BE2C (cell line): ENCODE measurements at regions not wholly inside any gene's neighbourhood (a gene's known extent, or its start where the extent isn't known, plus 50 kb on each side); places are given as distances from the start of the nearest gene placed in this dataset.

Source experiments
- DNase-seq: peaks from one replicate; pipeline ENCODE4 v3.0.0-alpha.2; 2020
- H3K27me3 ChIP-seq: fragments of 250-450 bp; sonication (Bioruptor Pico); 2 replicates; pipeline ENCODE4 v1.5.1; 2020; ENCODE audit warnings: mild to moderate bottlenecking
- H3K36me3 ChIP-seq: fragments of 250-450 bp; sonication (Bioruptor Pico); 2 replicates; pipeline ENCODE4 v1.5.1; 2020; ENCODE audit warnings: mild to moderate bottlenecking
- H3K4me1 ChIP-seq: fragments of 250-450 bp; sonication (Bioruptor Pico); 2 replicates; pipeline ENCODE4 v1.5.1; 2020
- H3K4me3 ChIP-seq: 2 replicates; pipeline ENCODE4 v1.5.1; 2011; ENCODE audit warnings: low read depth, low read length
- H3K9me3 ChIP-seq: fragments of 250-450 bp; sonication (Bioruptor Pico); 2 replicates; pipeline ENCODE4 v1.5.1; 2020
- TF ChIP-seq, protein P1 (sequence below): IDR thresholded peaks from 2 replicates; pipeline ENCODE4 v1.5.1; 2012; ENCODE audit warnings: mild to moderate bottlenecking, low read depth, low read length

DNA sequence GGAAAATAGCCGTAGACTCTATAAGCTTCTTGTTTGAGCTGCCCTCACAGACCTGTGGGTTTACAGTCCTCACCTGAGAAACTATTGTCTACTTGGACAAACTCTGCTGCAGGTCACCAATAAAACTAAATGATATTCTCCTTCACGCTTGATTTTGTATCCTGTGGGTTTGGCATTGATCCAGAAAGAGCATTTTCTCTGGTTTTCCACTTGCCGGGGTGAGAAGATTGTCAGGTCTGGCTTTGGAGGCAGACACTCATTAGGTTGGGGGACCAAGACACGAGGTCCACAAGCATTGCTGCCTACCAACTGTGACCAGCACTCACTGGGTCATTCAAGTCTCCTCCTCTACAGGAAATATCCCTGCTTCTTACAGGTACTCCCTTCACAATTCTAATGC lies 68.5 kb downstream of the CDC14C start:
- no peak for DNase-seq

DNA sequence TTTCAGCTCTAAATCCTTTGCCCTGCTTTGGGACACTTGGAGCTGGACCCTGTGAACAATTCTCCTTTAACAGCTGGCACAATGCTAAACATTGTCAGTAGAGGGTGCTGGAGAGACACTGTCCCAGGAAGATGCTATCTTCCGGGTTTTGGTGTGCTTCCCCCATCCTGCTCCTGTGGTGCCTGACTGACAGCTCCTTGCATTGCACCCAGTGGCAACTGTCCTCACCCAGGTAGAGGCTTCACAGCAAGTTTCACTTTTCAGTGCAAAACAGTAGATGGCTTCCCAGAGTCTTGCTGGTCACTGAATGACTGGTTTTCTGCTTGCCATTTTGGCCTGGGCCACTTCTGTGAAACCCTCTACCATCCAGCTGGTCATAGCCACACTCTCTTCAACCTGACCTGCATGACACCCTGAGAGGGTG lies 77.3 kb downstream of the CDC14C start:
- no peak overlapping the region for H3K4me3 ChIP-seq
- TF ChIP-seq, protein P1, sequence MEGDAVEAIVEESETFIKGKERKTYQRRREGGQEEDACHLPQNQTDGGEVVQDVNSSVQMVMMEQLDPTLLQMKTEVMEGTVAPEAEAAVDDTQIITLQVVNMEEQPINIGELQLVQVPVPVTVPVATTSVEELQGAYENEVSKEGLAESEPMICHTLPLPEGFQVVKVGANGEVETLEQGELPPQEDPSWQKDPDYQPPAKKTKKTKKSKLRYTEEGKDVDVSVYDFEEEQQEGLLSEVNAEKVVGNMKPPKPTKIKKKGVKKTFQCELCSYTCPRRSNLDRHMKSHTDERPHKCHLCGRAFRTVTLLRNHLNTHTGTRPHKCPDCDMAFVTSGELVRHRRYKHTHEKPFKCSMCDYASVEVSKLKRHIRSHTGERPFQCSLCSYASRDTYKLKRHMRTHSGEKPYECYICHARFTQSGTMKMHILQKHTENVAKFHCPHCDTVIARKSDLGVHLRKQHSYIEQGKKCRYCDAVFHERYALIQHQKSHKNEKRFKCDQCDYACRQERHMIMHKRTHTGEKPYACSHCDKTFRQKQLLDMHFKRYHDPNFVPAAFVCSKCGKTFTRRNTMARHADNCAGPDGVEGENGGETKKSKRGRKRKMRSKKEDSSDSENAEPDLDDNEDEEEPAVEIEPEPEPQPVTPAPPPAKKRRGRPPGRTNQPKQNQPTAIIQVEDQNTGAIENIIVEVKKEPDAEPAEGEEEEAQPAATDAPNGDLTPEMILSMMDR: peak; percentile 65
- no peaks in the 10 kb centered on the region for H3K36me3 ChIP-seq
- no peaks in the 10 kb centered on the region for H3K27me3 ChIP-seq
- DNase-seq: peak; percentile 25
- H3K9me3 ChIP-seq: no peaks in the 10 kb centered on the region
- H3K4me1 ChIP-seq: no peaks in the 10 kb centered on the region

More for the DNA sequence above, 68.5 kb downstream of the CDC14C start:
- TF ChIP-seq, protein P1: no peak
- no peaks in the 10 kb centered on the region for H3K36me3 ChIP-seq
- no peak overlapping the region for H3K4me3 ChIP-seq
- no peaks in the 10 kb centered on the region for H3K27me3 ChIP-seq
- H3K4me1 ChIP-seq: no peaks in the 10 kb centered on the region
- no peaks in the 10 kb centered on the region for H3K9me3 ChIP-seq

DNA sequence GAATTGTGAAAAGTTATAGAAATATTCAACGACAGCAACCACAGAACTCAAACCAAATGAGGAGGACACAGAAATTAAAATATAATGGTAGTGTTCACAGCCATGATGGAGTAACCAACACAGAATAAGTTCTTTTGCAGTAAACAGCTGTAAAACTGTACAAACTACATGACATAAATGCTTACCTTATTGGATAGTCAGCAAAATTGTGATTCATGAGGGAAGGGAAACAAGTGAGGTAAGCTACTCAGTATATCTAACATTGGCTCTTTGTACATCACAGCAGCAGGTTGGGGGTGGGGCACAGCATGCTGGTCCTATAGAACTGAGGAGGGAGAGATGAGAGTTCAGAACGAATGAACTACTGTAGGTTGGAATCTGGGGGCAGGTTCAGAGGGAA lies 86.4 kb downstream of the CDC14C start:
- H3K27me3 ChIP-seq: no peaks in the 10 kb centered on the region
- TF ChIP-seq, protein P1: no peak
- no peak overlapping the region for H3K4me3 ChIP-seq
- H3K36me3 ChIP-seq: no peaks in the 10 kb centered on the region
- DNase-seq: no peak
- H3K4me1 ChIP-seq: no peaks in the 10 kb centered on the region
- H3K9me3 ChIP-seq: 0 out of 2 replicates have a peak, but pooled peaks cover 4% of the 10 kb centered on the region

DNA sequence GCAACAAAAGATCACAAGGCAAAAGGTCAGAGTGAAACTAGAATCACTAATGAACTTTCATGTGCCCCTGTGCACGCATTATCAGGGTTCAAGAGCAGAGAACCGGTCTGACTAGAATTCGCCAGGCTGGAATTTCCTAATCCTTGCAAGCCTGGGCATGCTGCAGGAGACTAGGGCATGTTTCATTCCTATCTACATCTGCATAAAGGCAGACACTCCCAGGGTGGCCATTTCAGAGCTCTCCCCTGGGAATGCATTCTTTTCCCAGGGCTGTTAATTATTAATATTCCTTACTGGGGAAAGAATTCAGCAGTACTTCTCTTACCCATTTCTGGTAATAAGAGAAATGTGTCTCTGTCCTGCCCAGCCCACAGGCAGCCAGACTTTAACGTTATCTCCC lies 90.5 kb downstream of the CDC14C start:
- TF ChIP-seq, protein P1: no peak
- H3K27me3 ChIP-seq: no peaks in the 10 kb centered on the region
- H3K4me1 ChIP-seq: no peaks in the 10 kb centered on the region
- DNase-seq: no peak
- no peak overlapping the region for H3K4me3 ChIP-seq
- no peaks in the 10 kb centered on the region for H3K36me3 ChIP-seq
- peaks cover 4% of the 10 kb centered on the region; the same call in 1 of the 2 replicates for H3K9me3 ChIP-seq

DNA sequence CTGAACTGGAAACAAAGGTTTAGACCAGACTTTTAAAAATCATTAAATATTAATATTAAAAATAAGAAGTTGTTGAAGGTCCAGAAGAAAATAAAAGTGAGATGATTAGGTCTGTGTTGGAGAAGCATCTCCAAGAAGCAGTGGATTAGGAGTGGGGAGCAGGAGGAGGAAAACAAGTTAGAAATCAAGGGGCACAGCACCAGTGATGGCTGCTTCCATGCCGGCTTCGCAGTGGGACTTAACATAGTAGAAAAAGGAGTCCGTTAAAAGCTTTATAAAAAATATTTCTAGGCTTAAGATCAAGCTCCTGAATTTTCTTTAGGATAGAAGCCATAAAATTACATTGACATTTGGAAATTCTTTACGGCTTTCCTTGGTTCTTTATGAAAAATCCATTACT lies 95.8 kb downstream of the CDC14C start:
- TF ChIP-seq, protein P1: no peak
- H3K27me3 ChIP-seq: no peaks in the 10 kb centered on the region
- DNase-seq: no peak
- no peaks in the 10 kb centered on the region for H3K4me1 ChIP-seq
- no peaks in the 10 kb centered on the region for H3K36me3 ChIP-seq
- peaks cover 4% of the 10 kb centered on the region; the same call in 1 of the 2 replicates for H3K9me3 ChIP-seq
- no peak overlapping the region for H3K4me3 ChIP-seq

DNA sequence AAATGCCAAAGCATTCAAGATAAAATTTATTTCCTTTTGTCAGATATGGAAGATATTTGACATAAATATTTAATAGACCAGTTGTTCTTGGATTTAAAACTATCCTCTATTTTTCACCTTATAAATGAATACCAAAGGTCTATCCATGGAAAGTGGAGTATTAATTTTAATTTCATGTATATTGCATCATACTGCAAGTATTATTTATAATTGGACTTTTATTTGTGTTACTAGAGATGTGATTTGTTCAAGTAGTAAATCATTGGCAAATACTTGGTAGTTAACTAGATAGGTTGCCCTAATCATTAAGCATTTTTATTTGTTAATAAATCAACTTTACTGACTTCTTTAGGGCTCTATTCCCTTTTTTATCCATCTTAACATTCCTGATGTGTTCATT lies 98.1 kb downstream of the CDC14C start:
- no peak overlapping the region for H3K4me3 ChIP-seq
- no peak for DNase-seq
- no peaks in the 10 kb centered on the region for H3K36me3 ChIP-seq
- H3K4me1 ChIP-seq: no peaks in the 10 kb centered on the region
- TF ChIP-seq, protein P1: no peak
- H3K27me3 ChIP-seq: no peaks in the 10 kb centered on the region
- no peaks in the 10 kb centered on the region for H3K9me3 ChIP-seq
